H1 (cell line): ENCODE measurements at regions not wholly inside any gene's neighbourhood (a gene's known extent, or its start where the extent isn't known, plus 50 kb on each side); places are given as distances from the start of the nearest gene placed in this dataset.

ENCODE experiments used
- CTCF ChIA-PET: fragments of 300-600 bp; sonication (Branson Sonifier 250); formaldehyde crosslinking; loops from one replicate; lab custom pipeline; 2021; ENCODE audit not compliant: partially characterized antibody; lab: Charles Lee
- POLR2A ChIA-PET: fragments of 300-600 bp; sonication (Branson Sonifier 250); formaldehyde crosslinking; loops from one replicate; lab custom pipeline; 2021; ENCODE audit warnings: inconsistent platforms; ENCODE audit not compliant: partially characterized antibody; lab: Charles Lee
- DNase-seq, 2 experiments: peaks; one replicate each; pipeline versions ENCODE4 v3.0.0 to v3.0.0-alpha.2; 2010 to 2022; ENCODE audit warnings: low spot score in 2 of 2, low read depth in 1 of 2, mixed read lengths in 1 of 2
- FAIRE-seq: peaks from 2 replicates; lab custom pipeline; 2011; peaks lifted over from hg19 to GRCh38; lab: Jason Lieb, UNC
- H2AFZ ChIP-seq: 2 replicates; pipeline ENCODE4 v1.8.1; 2012; ENCODE audit warnings: low read length, inconsistent platforms
- H2AK5ac ChIP-seq: 2 replicates; pipeline ENCODE4 v1.6.1; 2013; ENCODE audit warnings: low read depth, low read length
- H2BK120ac ChIP-seq: replicated peaks from 2 replicates; pipeline ENCODE3; 2013; ENCODE audit warnings: low read depth, low read length, inconsistent platforms
- H2BK12ac ChIP-seq: 2 replicates; pipeline ENCODE4 v1.6.1; 2013; ENCODE audit warnings: low read depth, low read length
- H2BK15ac ChIP-seq: 2 replicates; pipeline ENCODE4 v1.6.1; 2013; ENCODE audit warnings: low read length
- H2BK20ac ChIP-seq: 2 replicates; pipeline ENCODE4 v1.6.1; 2013; ENCODE audit warnings: low read length
- H2BK5ac ChIP-seq: 2 replicates; pipeline ENCODE4 v1.6.1; 2013; ENCODE audit warnings: low read depth, low read length
- H3K14ac ChIP-seq: 2 replicates; pipeline ENCODE4 v1.6.1; 2013; ENCODE audit warnings: inconsistent platforms; ENCODE audit not compliant: insufficient read length
- H3K18ac ChIP-seq: 2 replicates; pipeline ENCODE4 v1.6.1; 2013; ENCODE audit warnings: low read length; ENCODE audit errors: extremely low read depth
- H3K23ac ChIP-seq: 2 replicates; pipeline ENCODE4 v1.6.1; 2013; ENCODE audit warnings: inconsistent platforms; ENCODE audit not compliant: insufficient read length
- H3K23me2 ChIP-seq: 2 replicates; pipeline ENCODE4 v1.6.1; 2013; ENCODE audit warnings: low read depth, low read length
- H3K27ac ChIP-seq: 2 replicates; pipeline ENCODE4 v1.6.1; 2011; ENCODE audit warnings: low read depth, low read length, inconsistent platforms
- H3K27me3 ChIP-seq, 4 experiments: replicated peaks in 1 of 4; 1 replicate in 1 of 4; 2 replicates in 3 of 4; pipeline versions ENCODE4 v1.6.1 to v1.8.1; 2011 to 2013; ENCODE audit warnings: low read length in 3 of 4, mild to moderate bottlenecking in 3 of 4, inconsistent platforms in 2 of 4, mixed read lengths in 2 of 4, moderate library complexity in 1 of 4; ENCODE audit not compliant: control insufficient read depth in 3 of 4, insufficient read depth in 3 of 4; ENCODE audit errors: extremely low read depth in 1 of 4
- H3K36me3 ChIP-seq, 4 experiments: 2 replicates each; pipeline versions ENCODE4 v1.6.1 to v1.8.1; 2011 to 2013; ENCODE audit warnings: mild to moderate bottlenecking in 4 of 4, low read length in 3 of 4, moderate library complexity in 2 of 4, control low read depth in 1 of 4, inconsistent platforms in 1 of 4; ENCODE audit not compliant: insufficient read depth in 4 of 4, control insufficient read depth in 2 of 4
- H3K4ac ChIP-seq: replicated peaks from 2 replicates; pipeline ENCODE3; 2013; ENCODE audit warnings: low read length, low read depth, mixed read lengths, inconsistent platforms; ENCODE audit not compliant: insufficient read length
- H3K4me1 ChIP-seq, 4 experiments: replicated peaks in 1 of 4; 1 replicate in 1 of 4; 2 replicates in 3 of 4; pipeline versions ENCODE4 v1.6.1 to v1.8.1; 2011 to 2013; ENCODE audit warnings: low read length in 3 of 4, inconsistent platforms in 2 of 4, mixed read lengths in 1 of 4; ENCODE audit not compliant: insufficient read depth in 4 of 4, control insufficient read depth in 3 of 4
- H3K4me2 ChIP-seq, 2 experiments: 2 replicates each; pipeline versions ENCODE4 v1.6.1 to v1.8.1; 2011 to 2013; ENCODE audit warnings: low read depth in 2 of 2, low read length in 2 of 2, control low read depth in 1 of 2, inconsistent platforms in 1 of 2, mild to moderate bottlenecking in 1 of 2; ENCODE audit not compliant: insufficient read depth in 1 of 2
- H3K4me3 ChIP-seq, 4 experiments: fragments of 200-600, 300-600 bp in 1 of 4; sonication (generic), shearing (Covaris generic), sonication (Bioruptor Twin) in 1 of 4; 2 replicates each; pipeline versions ENCODE4 v1.5.1 to v1.8.1; 2011 to 2016; ENCODE audit warnings: low read length in 4 of 4, low read depth in 3 of 4, control low read depth in 2 of 4, inconsistent platforms in 2 of 4, mild to moderate bottlenecking in 2 of 4, mixed read lengths in 1 of 4, moderate library complexity in 1 of 4; ENCODE audit not compliant: insufficient read depth in 2 of 4; ENCODE audit errors: extremely low read depth in 1 of 4
- H3K56ac ChIP-seq: replicated peaks from 2 replicates; pipeline ENCODE3; 2013; ENCODE audit warnings: low read depth, mild to moderate bottlenecking, mixed read lengths, low read length, inconsistent platforms; ENCODE audit not compliant: insufficient read length
- H3K79me1 ChIP-seq: 2 replicates; pipeline ENCODE4 v1.6.1; 2013; ENCODE audit warnings: low read depth, low read length, control low read depth
- H3K79me2 ChIP-seq, 2 experiments: 2 replicates each; pipeline versions ENCODE4 v1.6.1 to v1.8.1; 2012 to 2013; ENCODE audit warnings: low read length in 2 of 2, mild to moderate bottlenecking in 2 of 2, inconsistent platforms in 1 of 2; ENCODE audit not compliant: insufficient read depth in 2 of 2, control insufficient read depth in 1 of 2
- H3K9ac ChIP-seq, 4 experiments: replicated peaks in 1 of 4; 1 replicate in 1 of 4; 2 replicates in 3 of 4; pipeline versions ENCODE4 v1.6.1 to v1.8.1; 2011 to 2013; ENCODE audit warnings: low read depth in 3 of 4, low read length in 3 of 4, control low read depth in 2 of 4, mild to moderate bottlenecking in 2 of 4, moderate library complexity in 2 of 4, inconsistent platforms in 1 of 4; ENCODE audit errors: extremely low read depth in 1 of 4
- H3K9me3 ChIP-seq, 2 experiments: 2 replicates each; pipeline versions ENCODE4 v1.6.1 to v1.8.1; 2012 to 2013; ENCODE audit warnings: mild to moderate bottlenecking in 2 of 2, moderate library complexity in 2 of 2, control low read depth in 1 of 2, inconsistent platforms in 1 of 2, low read depth in 1 of 2, low read length in 1 of 2, mixed read lengths in 1 of 2; ENCODE audit not compliant: insufficient read depth in 2 of 2
- H4K20me1 ChIP-seq, 2 experiments: replicated peaks in 1 of 2; 2 replicates each; pipeline versions ENCODE3 to v1.8.1; 2011 to 2013; ENCODE audit warnings: inconsistent platforms in 2 of 2, low read length in 2 of 2, mild to moderate bottlenecking in 1 of 2; ENCODE audit not compliant: insufficient read depth in 2 of 2, control insufficient read depth in 1 of 2
- H4K5ac ChIP-seq: 2 replicates; pipeline ENCODE4 v1.6.1; 2013; ENCODE audit warnings: low read length, low read depth, mixed read lengths, inconsistent platforms; ENCODE audit not compliant: insufficient read length
- H4K8ac ChIP-seq: 2 replicates; pipeline ENCODE4 v1.8.0; 2013; ENCODE audit warnings: mild to moderate bottlenecking, moderate library complexity, low read length, inconsistent platforms; ENCODE audit not compliant: insufficient read depth; ENCODE audit errors: extremely low read depth
- H4K91ac ChIP-seq: replicated peaks from 2 replicates; pipeline ENCODE3; 2013; ENCODE audit warnings: low read length, mixed read lengths, inconsistent platforms; ENCODE audit not compliant: insufficient read length
- CTCF ChIP-seq, 3 experiments: IDR thresholded peaks; 1 replicate in 2 of 3; 2 replicates in 1 of 3; pipeline versions ENCODE4 v1.5.1 to v1.6.1; 2011; ENCODE audit warnings: low read length in 3 of 3, mild to moderate bottlenecking in 3 of 3, inconsistent platforms in 2 of 3, low read depth in 1 of 3, moderate library complexity in 1 of 3; ENCODE audit not compliant: insufficient read depth in 1 of 3; ENCODE audit errors: control extremely low read depth in 1 of 3
- EGR1 ChIP-seq: IDR thresholded peaks from 2 replicates; pipeline ENCODE4 v1.6.1; 2011; ENCODE audit warnings: low read depth, low read length, borderline replicate concordance
- KDM4A ChIP-seq: IDR thresholded peaks from one replicate; pipeline ENCODE4 v1.7.1; 2012; ENCODE audit warnings: low read depth, mild to moderate bottlenecking, moderate library complexity, low read length, inconsistent platforms; ENCODE audit not compliant: severe bottlenecking
- NANOG ChIP-seq: IDR thresholded peaks from 2 replicates; pipeline ENCODE4 v1.6.1; 2011; ENCODE audit warnings: low read length, low read depth, mild to moderate bottlenecking, inconsistent platforms; ENCODE audit not compliant: insufficient read depth, poor library complexity, severe bottlenecking
- RXRA ChIP-seq: IDR thresholded peaks from 2 replicates; pipeline ENCODE4 v1.6.1; 2011; ENCODE audit warnings: low read depth, mild to moderate bottlenecking, low read length, moderate library complexity; ENCODE audit not compliant: insufficient read depth
- SAP30 ChIP-seq: fragments of 300-600 bp; sonication (generic); IDR thresholded peaks from 2 replicates; pipeline ENCODE4 v1.7.1; 2012; ENCODE audit warnings: low read length, moderate library complexity, mild to moderate bottlenecking, inconsistent platforms; ENCODE audit not compliant: insufficient read depth, insufficient replicate concordance
- SIRT6 ChIP-seq: IDR thresholded peaks from one replicate; pipeline ENCODE4 v1.7.1; 2012; ENCODE audit warnings: low read length, inconsistent platforms
- SUZ12 ChIP-seq: fragments of 200-600 bp; sonication (generic); IDR thresholded peaks from 2 replicates; pipeline ENCODE4 v1.6.1; 2012; ENCODE audit warnings: mild to moderate bottlenecking, inconsistent platforms, low read length, moderate library complexity, mixed read lengths
- YY1 ChIP-seq: IDR thresholded peaks from 2 replicates; pipeline ENCODE4 v1.6.1; 2011; ENCODE audit warnings: low read depth, mild to moderate bottlenecking, low read length
- ZNF274 ChIP-seq: IDR thresholded peaks from 2 replicates; pipeline ENCODE4 v1.7.0; 2012; ENCODE audit warnings: low read length, borderline replicate concordance; ENCODE audit errors: extremely low read depth
- WGBS, 2 experiments: shearing (Covaris generic) in 1 of 2; methylation state at CpG; one replicate each; pipeline versions ENCODE4 v1.1.6 to v1.1.7; 2013 to 2015; ENCODE audit warnings: low lambda C conversion rate in 2 of 2, mixed read lengths in 2 of 2, inconsistent platforms in 1 of 2, low coverage in 1 of 2, missing lambda C conversion rate in 1 of 2; ENCODE audit not compliant: insufficient replicate concordance in 2 of 2, insufficient coverage in 1 of 2, insufficient read length in 1 of 2; ENCODE audit errors: extremely low coverage in 1 of 2, missing lambda C conversion rate in 1 of 2; 5-methylcytosine and 5-hydroxymethylcytosine counted together

- ChIA-PET POLR2A (no interaction called here), CTCF (interaction anchor here (1.0 kb wide), 1 partner anchor 9 kb away, joined by 3 read pairs; no protein-coding TSS in a partner anchor)
- H3K4me3 ChIP-seq: no peak overlapping the region
- no peaks in the 10 kb centered on the region for H3K79me2 ChIP-seq
- H3K14ac ChIP-seq: no peak overlapping the region
- H4K91ac ChIP-seq: no peak overlapping the region
- no peak overlapping the region for H2AFZ ChIP-seq
- no peak overlapping the region for H2BK20ac ChIP-seq
- no peaks in the 10 kb centered on the region for H3K79me1 ChIP-seq
- H3K9me3 ChIP-seq: peaks cover 0 to 2% of the 10 kb centered on the region in 2 experiments; a peak in 1 of 4 replicates
- H4K8ac ChIP-seq: no peak overlapping the region
- DNase-seq (no peak), FAIRE-seq (no peak)
- 96% methylated on average over 5 of the region's 5 CpGs; no CpG with 5 or more reads in 1 of the 2 experiments for WGBS, 2 experiments
- H3K18ac ChIP-seq: no peak overlapping the region
- H2BK12ac ChIP-seq: no peak overlapping the region
- no peak overlapping the region for H3K27ac ChIP-seq
- peaks cover 0 to 6% (median 3%) of the 10 kb centered on the region in 4 experiments; a peak in 1 of 7 replicates for H3K4me1 ChIP-seq
- no peaks in the 10 kb centered on the region for H3K27me3 ChIP-seq
- H3K56ac ChIP-seq: no peak overlapping the region
- H2BK5ac ChIP-seq: no peak overlapping the region
- no peaks in the 10 kb centered on the region for H4K20me1 ChIP-seq
- H4K5ac ChIP-seq: no peak overlapping the region
- no peak overlapping the region for H3K4ac ChIP-seq
- no peaks in the 10 kb centered on the region for H3K36me3 ChIP-seq
- no peak overlapping the region for H2BK120ac ChIP-seq
- no peak overlapping the region for H3K9ac ChIP-seq
- H3K4me2 ChIP-seq: no peak overlapping the region
- no peak overlapping the region for H2BK15ac ChIP-seq
- H2AK5ac ChIP-seq: no peak overlapping the region
- no peaks in the 10 kb centered on the region; the same call in 1 of the 2 replicates for H3K23me2 ChIP-seq
- no peak overlapping the region for H3K23ac ChIP-seq
- TF ChIP-seq RXRA (no peak), CTCF (IDR thresholded peaks at IDR 0.05; ENCODE audit: control extremely low read depth in 1 of 3, insufficient read depth in 1 of 3, low read depth in 1 of 3, low read length in 3 of 3) (no peak), SIRT6 (no peak), ZNF274 (no peak), KDM4A (no peak), EGR1 (no peak), SUZ12 (no peak), SAP30 (no peak), YY1 (no peak), NANOG (no peak)
These were observed 181.1 kb upstream of the NAMPT start for GRCh38 chr7:106465704-106466468.
